VCaP (cell line): ENCODE measurements at regions not wholly inside any gene's neighbourhood (a gene's known extent, or its start where the extent isn't known, plus 50 kb on each side); places are given as distances from the start of the nearest gene placed in this dataset.
"Not testable (repeated sequence)": the region's sequence is repeated elsewhere in the genome, so short reads cannot be mapped to it uniquely, and the experiment has no call there.

Experiments
- H3K27ac ChIP-seq: fragments of 450-650 bp; 2 replicates; pipeline ENCODE4 v1.5.1; 2017
- TF ChIP-seq, protein P1 (sequence below): fragments of 450-650 bp; conservative IDR thresholded peaks from 2 replicates; pipeline ENCODE4 v1.5.1; 2017; ENCODE audit warnings: mild to moderate bottlenecking, moderate library complexity

DNA sequence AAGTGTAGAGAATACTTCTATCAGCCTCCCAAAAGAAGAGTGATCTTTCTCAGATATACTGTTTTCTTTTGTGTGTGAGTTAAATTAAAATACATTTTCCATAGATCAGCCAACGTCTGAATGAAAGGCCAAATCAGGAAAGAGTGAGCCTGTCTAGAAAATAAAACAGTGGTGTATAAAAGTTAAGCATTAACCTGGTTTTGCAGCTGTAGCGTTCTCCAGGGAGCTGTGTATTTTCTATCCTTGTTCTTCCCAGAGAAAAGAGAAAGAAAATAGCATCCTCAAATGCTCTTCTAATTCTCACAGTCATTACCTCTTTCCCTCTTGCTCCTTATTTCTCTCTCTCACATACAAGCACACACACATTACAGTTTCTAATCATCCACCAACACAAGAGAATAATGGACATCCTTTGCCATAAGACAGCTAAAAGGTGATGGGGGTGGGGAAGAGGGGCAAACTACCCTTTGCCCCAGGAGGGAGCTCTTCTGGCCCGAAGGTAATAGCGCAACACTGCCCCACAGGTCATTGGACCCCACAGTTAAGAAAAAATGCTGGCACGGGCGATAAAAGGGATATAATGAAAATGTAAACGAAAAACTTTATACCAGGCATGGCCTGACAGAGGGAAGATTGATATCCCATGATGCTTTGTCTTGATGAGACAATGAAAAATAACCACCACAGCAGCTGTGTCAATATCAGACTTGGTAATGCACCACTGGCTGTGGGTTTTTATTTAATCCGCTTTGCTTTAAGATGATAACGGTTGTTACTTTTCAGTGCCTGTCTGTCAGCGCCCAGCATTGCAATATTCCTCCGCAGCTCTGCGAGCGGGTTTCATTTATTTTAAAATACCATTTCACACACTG lies 150.3 kb downstream of the NUF2 start:
- TF ChIP-seq, protein P1, sequence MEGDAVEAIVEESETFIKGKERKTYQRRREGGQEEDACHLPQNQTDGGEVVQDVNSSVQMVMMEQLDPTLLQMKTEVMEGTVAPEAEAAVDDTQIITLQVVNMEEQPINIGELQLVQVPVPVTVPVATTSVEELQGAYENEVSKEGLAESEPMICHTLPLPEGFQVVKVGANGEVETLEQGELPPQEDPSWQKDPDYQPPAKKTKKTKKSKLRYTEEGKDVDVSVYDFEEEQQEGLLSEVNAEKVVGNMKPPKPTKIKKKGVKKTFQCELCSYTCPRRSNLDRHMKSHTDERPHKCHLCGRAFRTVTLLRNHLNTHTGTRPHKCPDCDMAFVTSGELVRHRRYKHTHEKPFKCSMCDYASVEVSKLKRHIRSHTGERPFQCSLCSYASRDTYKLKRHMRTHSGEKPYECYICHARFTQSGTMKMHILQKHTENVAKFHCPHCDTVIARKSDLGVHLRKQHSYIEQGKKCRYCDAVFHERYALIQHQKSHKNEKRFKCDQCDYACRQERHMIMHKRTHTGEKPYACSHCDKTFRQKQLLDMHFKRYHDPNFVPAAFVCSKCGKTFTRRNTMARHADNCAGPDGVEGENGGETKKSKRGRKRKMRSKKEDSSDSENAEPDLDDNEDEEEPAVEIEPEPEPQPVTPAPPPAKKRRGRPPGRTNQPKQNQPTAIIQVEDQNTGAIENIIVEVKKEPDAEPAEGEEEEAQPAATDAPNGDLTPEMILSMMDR, result no peak
- peak overlapping the region; percentile 19 for H3K27ac ChIP-seq

GRCh38 chr1:163472651-163473248 lies 151.0 kb downstream of the NUF2 start:
- TF ChIP-seq, protein P1, result no peak
- peak overlapping the region; percentile 19; the same call in 1 of the 2 replicates for H3K27ac ChIP-seq

GRCh38 chr1:163477276-163477830 lies 155.6 kb downstream of the NUF2 start:
- no peak overlapping the region for H3K27ac ChIP-seq
- TF ChIP-seq, protein P1, result no peak

DNA sequence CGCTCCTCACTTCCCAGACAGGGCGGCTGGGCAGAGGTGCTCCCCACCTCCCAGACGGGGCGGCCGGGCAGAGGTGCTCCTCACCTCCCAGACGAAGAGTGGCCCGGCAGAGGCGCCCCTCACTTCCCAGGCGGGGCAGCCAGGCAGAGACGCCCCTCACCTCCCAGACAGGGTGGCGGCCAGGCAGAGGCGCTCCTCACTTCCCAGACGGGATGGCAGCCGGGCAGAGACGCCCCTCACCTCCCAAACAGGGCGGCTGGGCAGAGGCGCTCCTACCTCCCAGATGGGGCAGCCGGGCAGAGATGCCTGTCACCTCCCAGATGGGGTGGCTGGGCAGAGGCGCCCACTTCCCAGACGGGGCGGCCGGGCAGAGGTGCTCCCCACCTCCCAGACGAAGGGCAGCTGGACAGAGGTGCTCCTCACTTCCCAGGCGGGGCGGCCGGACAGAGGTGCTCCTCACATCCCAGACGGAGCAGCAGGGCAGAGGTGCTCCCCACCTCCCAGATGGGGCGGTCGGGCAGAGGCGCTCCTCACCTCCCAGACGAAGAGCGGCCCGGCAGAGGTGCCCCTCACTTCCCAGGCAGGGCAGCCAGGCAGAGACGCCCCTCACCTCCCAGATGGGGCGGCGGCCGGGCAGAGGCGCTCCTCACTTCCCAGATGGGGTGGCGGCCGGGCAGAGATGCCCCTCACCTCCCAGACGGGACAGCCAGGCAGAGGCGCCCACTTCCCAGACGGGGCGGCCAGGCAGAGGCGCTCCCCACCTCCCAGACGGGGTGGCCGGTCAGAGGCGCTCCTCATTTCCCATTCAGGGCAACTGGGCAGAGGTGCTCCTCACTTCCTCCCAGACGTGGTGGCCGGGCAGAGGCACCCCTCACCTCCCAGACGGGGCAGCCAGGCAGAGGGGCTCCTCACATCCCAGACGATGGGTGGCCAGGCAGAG lies 176.9 kb downstream of the NUF2 start:
- H3K27ac ChIP-seq, result not testable (repeated sequence)

DNA sequence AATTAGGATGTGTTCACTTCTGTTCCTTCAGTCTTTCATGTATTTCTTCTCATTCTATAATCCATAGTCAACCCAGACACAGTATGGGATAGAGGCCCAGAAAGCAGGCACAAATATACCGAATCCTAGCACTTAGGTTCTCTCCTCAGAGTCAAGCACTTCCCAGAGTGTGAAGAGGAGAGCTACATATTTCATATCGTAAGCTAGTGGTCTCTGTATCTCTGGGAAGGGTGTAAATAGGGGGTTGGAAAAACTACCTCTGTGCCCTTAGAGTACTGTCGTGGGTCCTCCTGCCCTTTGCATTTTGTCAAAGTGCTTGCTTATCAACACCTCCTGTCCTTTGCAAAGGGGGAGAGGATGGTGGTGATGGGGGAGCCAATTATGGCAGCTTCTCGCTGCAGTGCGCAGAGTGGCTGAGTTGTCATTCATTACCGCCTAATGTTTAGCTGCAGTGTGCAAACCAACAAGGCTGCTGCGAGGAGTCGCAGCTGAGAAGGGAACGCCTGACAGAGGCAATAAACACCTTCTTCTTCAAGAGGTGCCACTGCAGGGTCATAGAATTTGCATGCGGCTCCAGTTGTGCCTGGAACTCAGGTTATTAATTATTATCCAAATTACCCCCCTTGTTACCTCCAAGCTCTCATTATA lies 182.7 kb downstream of the NUF2 start:
- TF ChIP-seq, protein P1, result no peak
- H3K27ac ChIP-seq, result no peak overlapping the region

- TF ChIP-seq, protein P1, result no peak
These were observed 187.4 kb downstream of the NUF2 start for GRCh38 chr1:163509114-163509513.

DNA sequence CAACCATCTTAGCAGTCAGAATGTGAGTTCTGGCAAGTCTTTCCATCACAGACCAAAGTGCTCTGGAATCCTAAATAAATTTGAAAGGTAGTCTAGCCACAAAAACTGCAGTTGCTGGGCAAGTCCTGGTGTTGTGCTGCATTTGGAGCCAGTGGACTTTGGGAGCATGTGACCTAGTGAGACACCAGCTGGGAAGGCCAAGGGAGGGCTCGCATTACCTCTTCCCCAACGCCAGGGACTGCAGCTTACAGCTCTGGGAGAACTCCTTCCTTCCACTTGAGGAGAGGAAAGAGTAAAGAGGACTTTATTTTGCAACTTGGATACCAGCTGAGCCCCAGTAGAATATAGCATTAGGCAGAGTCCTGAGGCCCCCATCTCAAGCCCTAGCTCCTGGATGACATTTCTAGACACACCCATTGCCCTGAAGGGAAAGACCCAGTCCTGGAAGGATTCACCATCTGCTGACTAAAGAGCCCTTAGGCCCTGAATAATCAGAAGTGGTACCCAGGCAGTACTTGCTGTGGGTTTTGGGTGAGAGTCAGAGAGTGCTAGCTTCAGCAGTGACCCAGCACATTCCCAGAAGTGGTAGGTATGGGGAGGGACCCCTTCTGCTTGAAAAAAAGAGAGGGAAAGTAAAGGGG lies 190.7 kb downstream of the NUF2 start:
- no peak overlapping the region for H3K27ac ChIP-seq
- TF ChIP-seq, protein P1, result no peak

More at GRCh38 chr1:163509114-163509513, 187.4 kb downstream of the NUF2 start:
- H3K27ac ChIP-seq, result no peak overlapping the region
